ENCODE measurements at regions not wholly inside any gene's neighbourhood (a gene's known extent, or its start where the extent isn't known, plus 50 kb on each side); places are given as distances from the start of the nearest gene placed in this dataset.

DNA sequence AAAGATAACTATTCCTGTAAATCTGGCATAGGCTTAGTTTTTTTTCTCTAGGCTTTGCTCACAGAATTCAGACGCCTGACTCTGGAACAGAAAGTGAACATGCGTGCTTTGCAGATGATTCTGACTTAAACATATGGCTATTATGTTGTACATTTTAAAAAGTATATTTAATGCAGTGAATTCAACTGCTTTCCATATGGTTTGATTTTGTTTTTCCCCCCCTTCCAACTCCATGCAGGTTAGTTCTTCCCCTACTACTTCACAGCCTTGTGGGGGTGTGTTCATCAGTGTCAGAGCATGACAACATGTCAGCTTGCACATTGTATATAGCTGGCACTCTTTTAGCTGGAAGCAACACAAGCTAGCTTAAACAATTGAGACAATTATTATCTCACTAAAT lies 226.8 kb downstream of the TMEM167A start:
- no peak overlapping the region for H3K9ac ChIP-seq (ENCODE audit: insufficient read depth in 1 of 2, low read depth in 2 of 2, low read length in 2 of 2)
- H3K9me3 ChIP-seq (replicated peaks; ENCODE audit: control insufficient read depth, insufficient read depth, low read depth, low read length) = no peaks in the 10 kb centered on the region
- no peaks in the 10 kb centered on the region for H3K9me1 ChIP-seq (ENCODE audit: control insufficient read depth, insufficient read depth, low read length)
- no peak for FAIRE-seq
- H3K4me1 ChIP-seq (replicated peaks in 1 of 2; ENCODE audit: control insufficient read depth in 2 of 2, insufficient read depth in 2 of 2, low read length in 2 of 2) = 0 out of 5 replicates have a peak, but pooled peaks cover 0 to 6% of the 10 kb centered on the region in 2 experiments
- no peak overlapping the region for H2AFZ ChIP-seq (ENCODE audit: low read depth, low read length)
- BruUV-seq (replicated peaks) = no TSS peak
- H3K4me3 ChIP-seq = no peak overlapping the region
- ChIA-PET CTCF (ENCODE audit: low intra/inter-chr PET ratio) (no interaction called here), POLR2A (interaction anchor here (1.3 kb wide), 1 partner anchor 10 kb away, joined by 3 read pairs; no protein-coding TSS in a partner anchor)
- in situ Hi-C loops (cut with MboI) (no loop called here), intact Hi-C loops (cut with micrococcal nuclease) (no loop called here)
- H3K27ac ChIP-seq (ENCODE audit: extremely low read depth, low read depth, low read length) = no peak overlapping the region
- no peaks in the 10 kb centered on the region for H4K20me1 ChIP-seq (replicated peaks; ENCODE audit: control insufficient read depth, insufficient read depth, low read length)
- peaks cover 0 to 5% of the 10 kb centered on the region in 2 experiments; a peak in 2 of 5 replicates for H3K27me3 ChIP-seq (ENCODE audit: control insufficient read depth in 2 of 2, insufficient read depth in 2 of 2, low read length in 2 of 2)
- ATAC-seq = no peak
- no peak for DNase-seq (ENCODE audit: extremely low read depth in 1 of 4, low spot score in 3 of 4)
- no peak overlapping the region for H3K4me2 ChIP-seq (ENCODE audit: insufficient read depth, low read length)
- H3K79me2 ChIP-seq (ENCODE audit: control insufficient read depth, insufficient read depth, low read length) = no peaks in the 10 kb centered on the region
- no peaks in the 10 kb centered on the region for H3K36me3 ChIP-seq (ENCODE audit: control insufficient read depth, insufficient read depth, low read length)
- TF ChIP-seq PHB2 (IDR thresholded peaks at IDR 0.05; ENCODE audit: low read depth) = no peak
- no peak for TF ChIP-seq SIRT6 (IDR thresholded peaks at IDR 0.05; ENCODE audit: low read depth, low read length)
- no peak for TF ChIP-seq FOXK2 (conservative IDR thresholded peaks at IDR 0.05 in 1 of 2, IDR thresholded peaks at IDR 0.05 in 1 of 2; ENCODE audit: low read depth in 2 of 2)
- TF ChIP-seq, protein P1, sequence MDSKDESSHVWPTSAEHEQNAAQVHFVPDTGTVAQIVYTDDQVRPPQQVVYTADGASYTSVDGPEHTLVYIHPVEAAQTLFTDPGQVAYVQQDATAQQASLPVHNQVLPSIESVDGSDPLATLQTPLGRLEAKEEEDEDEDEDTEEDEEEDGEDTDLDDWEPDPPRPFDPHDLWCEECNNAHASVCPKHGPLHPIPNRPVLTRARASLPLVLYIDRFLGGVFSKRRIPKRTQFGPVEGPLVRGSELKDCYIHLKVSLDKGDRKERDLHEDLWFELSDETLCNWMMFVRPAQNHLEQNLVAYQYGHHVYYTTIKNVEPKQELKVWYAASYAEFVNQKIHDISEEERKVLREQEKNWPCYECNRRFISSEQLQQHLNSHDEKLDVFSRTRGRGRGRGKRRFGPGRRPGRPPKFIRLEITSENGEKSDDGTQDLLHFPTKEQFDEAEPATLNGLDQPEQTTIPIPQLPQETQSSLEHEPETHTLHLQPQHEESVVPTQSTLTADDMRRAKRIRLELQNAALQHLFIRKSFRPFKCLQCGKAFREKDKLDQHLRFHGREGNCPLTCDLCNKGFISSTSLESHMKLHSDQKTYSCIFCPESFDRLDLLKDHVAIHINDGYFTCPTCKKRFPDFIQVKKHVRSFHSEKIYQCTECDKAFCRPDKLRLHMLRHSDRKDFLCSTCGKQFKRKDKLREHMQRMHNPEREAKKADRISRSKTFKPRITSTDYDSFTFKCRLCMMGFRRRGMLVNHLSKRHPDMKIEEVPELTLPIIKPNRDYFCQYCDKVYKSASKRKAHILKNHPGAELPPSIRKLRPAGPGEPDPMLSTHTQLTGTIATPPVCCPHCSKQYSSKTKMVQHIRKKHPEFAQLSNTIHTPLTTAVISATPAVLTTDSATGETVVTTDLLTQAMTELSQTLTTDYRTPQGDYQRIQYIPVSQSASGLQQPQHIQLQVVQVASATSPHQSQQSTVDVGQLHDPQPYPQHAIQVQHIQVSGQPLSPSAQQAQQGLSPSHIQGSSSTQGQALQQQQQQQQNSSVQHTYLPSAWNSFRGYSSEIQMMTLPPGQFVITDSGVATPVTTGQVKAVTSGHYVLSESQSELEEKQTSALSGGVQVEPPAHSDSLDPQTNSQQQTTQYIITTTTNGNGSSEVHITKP (IDR thresholded peaks at IDR 0.05; ENCODE audit: partially characterized antibody) = no peak
- 3% methylated on average over 2 of the region's 2 CpGs for WGBS (ENCODE audit: insufficient coverage, low coverage, missing lambda C conversion rate)
